ENCODE measurements at regions not wholly inside any gene's neighbourhood (a gene's known extent, or its start where the extent isn't known, plus 50 kb on each side); places are given as distances from the start of the nearest gene placed in this dataset.

DNA sequence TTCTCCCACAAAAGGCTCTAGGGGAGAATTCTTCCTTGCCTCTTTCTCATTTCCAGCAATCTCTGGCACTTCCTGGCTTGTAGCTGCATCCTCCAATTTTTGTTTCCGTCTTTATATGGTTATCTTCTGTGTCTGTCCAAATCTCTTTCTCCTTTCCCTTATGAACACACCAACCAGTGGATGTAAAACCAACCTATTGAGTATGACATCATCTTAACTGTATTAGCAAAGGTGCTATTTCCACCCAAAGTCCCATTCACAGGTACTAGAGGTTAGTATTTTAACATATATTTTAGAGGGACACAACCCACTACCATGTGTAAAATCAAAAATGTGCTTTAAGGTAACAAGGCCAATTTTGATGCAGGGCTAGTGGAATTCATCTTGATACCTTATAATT is 129.0 kb downstream of the RAP2A start:
- no peak for DNase-seq

DNA sequence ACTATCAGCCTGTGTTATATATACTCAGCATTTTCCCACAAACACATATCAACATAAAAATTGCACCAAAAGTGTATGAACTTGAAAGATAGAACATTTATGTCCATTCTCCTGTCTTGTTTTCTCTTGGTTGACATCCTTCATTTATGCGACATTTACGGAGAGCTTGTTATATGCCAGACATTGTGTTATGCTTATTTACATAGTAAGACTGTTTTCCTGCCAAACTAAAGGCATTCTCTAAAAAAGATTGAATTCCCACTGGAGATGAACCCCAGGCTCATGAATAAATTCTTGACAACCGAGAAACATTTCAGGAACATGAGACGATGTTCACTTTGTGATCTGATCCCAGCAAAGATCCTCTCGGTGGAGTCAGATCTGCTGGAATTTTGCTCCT is 131.0 kb downstream of the RAP2A start:
- DNase-seq: no peak

DNA sequence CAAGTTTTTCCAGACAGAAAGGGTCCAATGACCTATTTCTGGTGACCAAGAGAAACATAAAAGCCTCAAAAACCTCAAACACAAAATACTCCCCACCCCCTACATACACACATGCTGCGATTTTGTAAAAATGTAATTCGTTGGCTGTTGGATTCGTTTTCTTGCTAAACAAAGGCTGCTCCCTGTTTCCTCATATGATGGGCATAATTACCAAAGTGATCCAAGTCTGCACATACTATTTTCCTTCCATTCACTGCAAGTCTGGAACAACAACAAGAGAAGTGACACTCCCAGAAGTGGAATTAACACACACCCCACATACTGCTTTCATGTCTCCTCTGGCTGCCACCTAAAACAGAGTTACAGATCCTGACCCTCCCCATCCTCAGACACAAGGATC is 131.9 kb downstream of the RAP2A start:
- no peak for DNase-seq

DNA sequence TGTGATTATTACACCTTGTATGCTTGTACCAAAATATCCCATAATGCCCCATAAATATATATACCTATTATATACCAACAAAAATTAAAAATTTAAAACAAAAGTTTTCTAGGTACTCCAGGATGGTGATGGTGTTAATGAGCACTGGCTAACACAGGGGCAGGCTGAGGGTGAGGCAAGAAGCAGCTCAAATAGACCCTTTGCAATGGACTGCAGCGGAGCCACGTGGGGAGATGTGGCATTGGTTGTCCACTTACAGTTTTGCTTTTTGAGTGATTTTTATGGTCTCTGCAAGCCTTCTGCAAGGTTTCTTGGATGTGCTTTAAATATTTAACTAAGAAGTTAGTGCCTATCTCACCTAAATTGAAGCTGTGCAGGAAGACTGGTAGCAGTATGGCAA is 132.9 kb downstream of the RAP2A start:
- no peak for DNase-seq

DNA sequence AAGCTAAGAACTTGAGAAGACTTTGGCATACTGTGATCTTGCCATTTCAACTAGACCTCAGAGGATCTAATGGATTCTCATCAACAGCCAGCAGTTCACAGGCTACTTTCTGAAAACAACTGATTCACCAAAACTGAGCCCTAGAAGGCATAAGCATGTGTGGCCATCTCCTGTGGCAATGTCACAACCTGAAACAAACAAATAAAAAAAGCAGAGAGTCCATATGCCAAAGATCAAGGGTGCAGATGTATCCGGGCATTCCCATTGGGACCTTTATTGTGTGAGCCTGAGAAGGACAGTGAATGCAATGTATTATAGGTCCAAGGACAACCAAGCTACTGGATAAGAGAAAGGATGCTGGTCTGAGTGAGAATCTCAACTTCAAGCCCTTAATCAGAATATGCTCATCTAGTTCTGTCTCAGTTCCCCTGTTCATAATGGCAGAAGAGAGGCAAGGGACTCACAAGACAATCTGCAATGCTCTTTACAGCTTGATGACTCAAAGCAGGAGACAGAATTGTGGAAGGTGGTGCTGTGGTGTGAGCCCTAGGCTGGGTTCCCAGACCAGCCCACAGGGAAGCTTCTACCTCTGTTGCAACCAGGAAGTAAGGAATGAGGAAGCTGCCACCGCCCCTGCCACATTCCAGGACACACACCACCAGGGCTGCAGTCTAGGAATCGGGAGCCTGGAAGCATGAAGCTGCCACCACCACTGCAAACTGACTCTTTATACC is 133.7 kb downstream of the RAP2A start:
- DNase-seq: no peak

DNA sequence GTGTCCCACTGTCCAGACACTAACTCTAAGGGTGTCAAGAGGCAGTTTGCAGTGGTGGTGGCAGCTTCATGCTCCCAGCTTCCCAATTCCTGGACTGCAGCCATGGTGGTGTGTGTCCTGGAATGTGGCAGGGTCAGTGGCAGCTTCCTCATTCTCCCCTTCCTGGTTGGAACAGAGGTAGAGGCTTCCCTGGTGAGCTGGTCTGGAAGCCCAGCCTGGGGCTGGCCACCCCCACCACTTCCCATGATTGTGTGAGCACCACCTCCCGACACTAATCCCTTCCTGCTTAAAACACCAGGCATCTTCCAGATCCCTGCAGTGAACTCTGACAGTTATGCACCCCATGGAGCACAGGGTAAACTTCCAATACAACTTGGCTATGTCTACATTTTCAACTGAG is 134.9 kb downstream of the RAP2A start:
- DNase-seq: no peak

DNA sequence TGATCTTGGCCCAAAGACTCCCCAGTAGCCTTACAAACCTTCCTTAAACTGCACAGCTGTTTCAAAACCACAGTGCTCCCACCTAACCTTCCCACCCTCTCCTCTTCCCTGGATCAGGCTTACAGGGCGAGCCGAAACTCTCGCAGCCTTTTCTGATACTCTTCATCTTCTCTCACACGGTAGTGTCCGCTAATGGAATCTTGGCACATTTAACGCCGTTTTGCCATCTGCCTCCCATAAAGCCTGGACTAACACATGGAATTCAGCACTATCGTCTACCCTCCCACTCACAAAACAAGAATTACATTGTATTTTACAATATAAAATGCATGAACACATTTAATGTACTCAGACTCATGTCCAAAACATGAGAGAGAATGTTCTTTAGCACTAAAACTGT is 135.9 kb downstream of the RAP2A start:
- no peak for DNase-seq

DNA sequence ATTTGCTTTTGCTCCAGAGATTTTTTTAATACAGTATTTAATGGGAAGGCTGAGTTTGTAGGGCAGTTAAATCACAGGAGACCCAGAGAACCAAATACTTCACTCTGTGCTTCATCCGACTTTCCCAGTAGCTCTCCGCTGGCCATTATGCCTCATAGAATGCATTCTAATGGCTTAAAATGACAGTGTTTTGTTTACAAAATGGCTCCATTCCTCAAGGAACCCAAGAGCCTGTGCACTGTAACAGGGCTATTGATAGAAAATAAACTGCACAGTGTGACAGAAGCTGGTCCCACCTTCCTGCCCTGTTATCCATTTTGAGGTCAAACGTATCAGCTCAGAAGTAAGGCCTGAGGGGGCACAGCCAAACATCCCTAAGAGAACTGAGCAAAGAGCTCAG is 136.5 kb downstream of the RAP2A start:
- no peak for DNase-seq

DNA sequence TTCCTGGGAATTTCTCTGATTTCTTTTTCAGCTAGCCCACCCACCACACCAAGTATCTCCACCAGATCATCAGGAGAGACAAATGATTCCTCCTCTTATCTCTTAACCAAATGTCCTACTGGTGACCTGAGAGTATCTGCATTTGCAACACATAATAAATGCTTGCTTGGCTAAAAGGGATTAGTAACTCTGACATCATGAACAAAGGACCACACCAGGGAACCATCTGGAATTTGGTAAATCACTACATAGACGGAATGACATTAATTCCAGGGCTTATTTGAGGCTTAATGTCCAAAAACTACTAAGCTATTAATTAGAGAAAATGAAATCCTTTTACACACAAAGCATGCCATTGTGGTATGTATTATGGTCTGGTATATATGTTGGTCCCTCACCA is 139.0 kb downstream of the RAP2A start:
- DNase-seq: no peak

DNA sequence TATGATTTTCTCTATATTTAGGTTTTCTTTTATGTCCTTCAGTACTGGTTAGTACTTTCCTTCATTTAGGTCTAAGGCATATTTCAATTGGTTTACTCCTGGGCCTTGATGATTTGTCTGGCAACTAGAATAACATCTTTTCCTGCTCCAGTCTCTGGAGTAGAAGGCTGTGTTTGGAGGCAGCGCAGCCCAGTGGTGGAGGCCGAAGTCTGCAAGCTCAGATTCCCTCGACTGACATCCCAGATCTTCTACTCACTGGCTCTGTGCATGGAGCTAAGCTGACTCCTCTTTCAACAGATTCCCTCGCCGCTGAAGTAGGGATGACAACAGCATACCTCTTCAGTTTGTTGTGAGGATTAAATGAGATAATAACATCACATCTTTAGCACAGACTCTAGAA is 141.0 kb downstream of the RAP2A start:
- peak in 1 of 2 experiments; percentile 10 for DNase-seq

DNA sequence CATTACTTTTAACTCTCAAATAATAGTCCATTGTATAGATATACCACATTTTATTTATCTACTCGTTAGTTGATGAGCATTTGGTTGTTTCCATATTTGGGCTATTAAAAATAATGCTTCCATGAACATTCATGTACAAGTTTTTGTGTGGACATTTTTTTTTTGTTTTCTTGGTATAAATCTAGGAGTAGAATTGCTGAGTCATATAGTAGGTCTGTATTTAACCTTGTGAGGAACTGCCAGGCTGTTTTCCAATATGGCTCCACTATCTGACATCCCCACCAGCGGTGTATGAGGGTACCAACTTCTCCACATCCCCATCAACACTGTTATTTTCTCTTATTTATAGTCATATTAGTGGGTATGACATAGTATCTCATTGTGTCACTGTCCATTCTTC is 143.1 kb downstream of the RAP2A start:
- DNase-seq: no peak

DNA sequence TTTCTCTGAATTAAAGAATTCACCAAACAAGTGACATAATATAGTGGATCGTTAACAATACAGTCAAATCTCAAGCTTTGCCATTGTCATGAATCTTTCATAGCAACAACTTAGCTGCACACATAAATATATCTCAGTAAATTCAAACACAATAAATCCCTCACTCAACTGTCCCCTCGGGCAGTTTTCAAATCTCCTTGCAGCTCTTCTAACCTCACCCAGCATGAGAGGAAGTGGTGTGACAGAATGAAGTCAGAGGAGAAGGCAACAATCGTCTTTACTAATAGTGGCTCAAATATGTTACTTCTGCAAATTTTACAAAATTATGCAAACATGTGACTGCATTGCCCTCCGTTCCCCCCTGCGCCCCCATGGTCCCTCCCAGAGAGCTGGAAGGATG is 148.2 kb downstream of the RAP2A start:
- no peak for DNase-seq

DNA sequence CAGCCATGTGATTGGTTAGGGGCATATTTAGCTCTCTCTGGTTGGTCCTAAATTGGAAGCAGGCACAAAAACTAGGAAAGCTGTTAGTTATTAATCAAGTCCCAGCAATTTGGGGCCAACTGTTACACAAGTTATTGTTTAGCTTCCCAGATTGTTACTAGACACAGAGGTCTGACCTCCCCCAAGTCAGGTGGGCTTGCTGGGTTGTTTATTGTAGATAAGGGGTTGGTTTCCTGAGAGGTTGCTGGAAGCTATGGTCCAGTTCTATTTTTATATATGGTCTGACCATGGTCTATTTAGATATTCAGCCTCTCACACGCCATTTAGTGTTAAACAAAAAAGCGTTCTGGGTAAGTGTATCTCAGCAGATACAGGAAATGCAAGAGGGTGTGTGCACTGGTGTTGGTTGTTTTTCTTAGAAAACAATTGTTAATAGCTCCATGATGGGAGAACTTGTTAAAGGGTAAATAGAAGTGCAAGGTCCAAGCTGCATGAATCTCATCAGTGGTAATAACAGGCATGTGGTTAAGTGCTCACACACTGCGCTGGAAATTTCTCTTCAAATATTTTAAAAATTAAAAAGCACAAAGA is 150.0 kb downstream of the RAP2A start:
- peak; percentile 60 to 81 for DNase-seq

DNA sequence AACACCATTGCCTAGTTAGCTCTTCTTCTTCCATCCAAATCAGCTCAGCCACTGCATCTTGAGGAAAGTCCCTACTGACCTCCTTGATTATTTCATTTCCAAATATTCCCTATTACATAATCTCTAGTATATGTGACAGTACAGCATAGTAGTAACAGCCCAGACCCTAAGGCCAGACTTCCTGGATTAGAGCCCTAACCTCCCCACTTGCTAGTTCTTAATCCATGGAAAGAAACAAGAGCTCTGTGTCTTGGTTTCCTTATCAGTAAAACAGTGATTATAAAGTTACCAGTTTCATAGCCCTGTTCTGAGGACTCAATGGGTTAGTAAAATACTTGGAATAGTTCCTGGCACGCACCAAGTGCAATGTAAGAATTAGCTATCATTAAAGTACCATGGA is 153.0 kb downstream of the RAP2A start:
- DNase-seq: no peak

DNA sequence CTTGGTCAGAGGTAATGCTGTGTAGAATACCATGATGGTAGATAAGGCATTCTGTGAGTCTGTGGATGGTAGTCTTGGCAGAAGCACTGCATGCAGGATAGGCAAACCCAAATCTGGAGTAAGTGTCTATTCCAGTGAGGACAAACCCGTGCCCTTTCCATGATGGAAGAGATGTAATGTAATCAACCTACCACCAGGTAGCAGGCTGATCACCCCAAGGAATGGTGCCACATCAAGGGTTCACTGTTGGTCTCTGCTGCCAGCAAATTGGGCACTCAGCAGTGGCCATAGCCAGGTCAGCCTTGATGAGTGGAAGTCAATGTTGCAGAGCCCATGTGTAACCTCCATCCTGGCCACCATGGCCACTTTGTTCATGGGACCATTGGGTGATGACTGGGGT is 155.0 kb downstream of the RAP2A start:
- no peak for DNase-seq

DNA sequence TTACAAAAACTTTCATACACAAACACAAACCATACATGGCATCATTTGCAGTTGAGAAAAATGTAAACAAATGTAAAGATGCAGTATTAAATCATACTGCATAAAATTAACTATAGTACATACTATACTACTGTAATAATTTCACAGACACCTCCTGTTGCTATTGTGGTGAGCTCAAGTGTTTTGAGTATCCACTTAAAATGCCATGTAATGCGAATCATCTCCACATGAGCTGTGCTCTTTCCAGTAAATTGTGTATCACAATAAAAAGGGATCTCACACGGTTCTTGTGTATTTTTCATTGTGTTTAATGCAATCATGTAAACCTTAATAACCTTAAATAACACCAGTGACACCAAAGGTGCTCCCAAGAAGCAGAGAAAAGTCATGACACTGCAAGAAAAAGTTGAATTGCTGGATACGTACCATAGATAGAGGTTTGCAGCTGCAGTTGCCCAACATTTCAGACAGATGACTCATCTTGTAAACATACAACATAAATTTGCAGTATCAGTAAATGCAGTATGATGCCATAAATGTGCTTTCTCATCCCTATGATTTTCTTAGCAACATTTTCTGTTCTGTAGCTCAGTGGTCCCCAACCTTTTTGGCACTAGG is 166.6 kb downstream of the RAP2A start:
- no peak for DNase-seq

DNA sequence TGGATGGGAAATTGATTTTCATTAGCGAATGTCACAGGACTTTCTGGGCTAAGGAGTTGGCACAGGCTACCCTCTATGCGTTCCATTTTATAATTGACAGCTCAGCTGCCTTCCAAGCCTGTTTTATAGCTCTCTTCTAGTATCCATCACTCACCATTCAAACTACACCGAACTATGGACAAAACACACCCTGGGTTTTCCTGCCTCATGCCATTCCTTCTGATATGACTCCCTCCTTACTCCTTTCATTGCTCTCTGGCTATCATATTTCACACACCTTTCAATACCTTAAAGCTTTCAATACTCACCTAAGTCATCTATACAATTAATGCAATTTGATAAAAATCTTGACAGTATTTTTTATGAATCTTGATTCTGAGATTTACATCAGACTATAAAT is 181.3 kb downstream of the RAP2A start:
- DNase-seq: no peak

DNA sequence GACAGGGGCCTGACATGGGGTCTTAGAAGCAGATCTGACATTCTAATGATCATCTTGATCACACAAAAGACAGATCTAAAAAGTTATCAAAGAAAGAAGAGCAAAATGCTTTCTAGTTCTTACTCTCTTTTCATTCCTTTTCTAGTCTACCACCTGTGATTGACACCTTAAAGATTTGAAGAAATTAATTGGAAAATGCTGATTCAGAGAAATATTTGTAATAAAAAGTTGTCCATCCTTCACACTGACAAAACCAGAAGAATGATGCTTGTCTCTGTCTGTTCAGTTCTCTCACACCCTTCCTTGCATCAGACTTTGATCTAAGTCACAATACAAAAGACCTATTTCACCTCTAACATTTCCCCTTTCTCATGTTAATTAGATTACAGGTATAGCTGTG is 182.4 kb downstream of the RAP2A start:
- DNase-seq: no peak

DNA sequence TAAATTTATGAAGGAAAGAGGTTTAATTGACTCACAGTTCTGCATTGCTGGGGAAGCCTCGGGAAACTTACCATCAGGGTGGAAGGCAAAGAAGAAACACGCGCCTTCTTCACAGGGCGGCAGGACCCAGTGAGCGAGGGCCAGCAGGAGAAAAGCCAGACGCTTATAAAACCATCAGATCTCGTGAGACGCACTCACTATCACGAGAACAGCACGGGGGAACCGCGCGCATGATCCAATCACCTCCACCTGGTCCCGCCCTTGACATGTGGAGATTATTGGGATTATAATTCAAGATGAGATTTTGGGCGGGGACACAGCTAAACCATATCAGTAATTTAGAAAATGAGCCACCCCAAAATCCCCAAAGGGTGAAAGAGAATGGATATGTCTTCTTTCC is 187.1 kb downstream of the RAP2A start:
- DNase-seq: no peak

DNA sequence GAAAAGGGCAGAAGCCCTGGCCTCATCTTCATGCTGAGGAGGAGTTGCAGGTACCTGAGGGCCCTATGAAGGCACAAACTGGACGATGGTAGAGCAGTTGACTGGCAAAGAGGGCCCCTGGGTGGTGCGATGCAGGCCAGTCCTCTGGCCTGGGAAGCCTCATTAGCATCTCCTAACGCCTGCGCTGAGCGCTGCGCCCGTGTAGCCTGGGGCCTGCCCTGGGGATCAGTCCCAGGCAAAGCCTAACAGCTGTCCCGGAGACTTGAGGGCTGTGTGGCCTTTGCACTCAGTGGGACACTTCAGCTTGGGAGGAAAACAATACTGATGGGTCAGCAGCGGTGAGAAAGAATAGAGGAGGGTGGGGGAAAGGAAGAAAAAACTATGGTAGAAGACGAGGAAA is 187.7 kb downstream of the RAP2A start:
- DNase-seq: no peak

DNA sequence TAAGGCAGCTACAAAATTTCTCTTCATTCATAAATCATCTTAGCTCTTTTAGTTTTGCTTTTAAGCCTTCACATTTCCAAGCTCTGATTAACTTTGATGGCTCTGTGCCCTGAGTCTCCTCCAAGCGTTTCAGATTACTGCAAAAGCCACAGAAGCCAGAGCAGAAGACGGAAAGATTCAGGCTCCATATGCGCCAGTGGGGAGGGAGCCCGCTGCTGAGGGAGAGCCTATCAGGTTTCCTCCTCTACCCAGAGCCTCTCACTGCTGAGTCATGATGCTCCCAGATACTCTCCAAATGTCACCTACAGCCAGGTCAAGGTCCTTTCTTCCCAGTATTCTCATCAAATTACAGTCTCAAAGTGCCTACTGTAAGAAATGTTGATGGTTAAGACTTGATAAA is 193.6 kb downstream of the RAP2A start:
- no peak for DNase-seq

DNA sequence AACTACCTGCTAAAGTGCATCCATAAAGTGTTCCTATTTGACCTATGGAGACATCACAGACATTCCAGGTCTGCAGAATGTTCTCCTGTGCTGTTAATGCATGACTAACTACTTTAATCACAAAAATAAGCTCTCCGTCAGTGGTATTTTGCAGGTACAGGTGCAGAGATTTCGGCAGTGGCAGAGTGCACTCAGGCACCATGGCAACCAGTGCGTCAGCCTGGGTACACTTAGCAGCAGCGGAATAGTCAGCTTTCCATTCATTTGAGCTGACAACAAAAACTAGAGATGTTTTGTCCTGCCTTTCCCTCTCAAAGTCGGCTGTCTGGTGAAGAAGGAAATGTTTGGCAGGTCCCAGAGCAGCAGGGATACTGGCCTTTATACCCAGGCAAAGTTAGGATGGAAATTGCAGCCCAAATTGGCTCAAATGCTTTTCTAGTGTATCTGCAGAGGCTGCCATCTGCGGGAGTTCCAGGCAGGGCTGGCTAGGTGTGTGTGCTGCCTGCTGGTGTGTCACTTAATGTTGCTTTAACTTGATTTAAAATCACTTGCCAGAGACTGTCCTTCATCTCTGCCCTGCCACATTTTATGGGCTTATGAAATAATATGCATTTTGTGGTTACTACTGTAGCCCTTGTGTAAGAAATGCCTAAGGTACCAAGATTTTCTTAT is 195.8 kb downstream of the RAP2A start:
- peak in 1 of 2 experiments; percentile 59 for DNase-seq

DNA sequence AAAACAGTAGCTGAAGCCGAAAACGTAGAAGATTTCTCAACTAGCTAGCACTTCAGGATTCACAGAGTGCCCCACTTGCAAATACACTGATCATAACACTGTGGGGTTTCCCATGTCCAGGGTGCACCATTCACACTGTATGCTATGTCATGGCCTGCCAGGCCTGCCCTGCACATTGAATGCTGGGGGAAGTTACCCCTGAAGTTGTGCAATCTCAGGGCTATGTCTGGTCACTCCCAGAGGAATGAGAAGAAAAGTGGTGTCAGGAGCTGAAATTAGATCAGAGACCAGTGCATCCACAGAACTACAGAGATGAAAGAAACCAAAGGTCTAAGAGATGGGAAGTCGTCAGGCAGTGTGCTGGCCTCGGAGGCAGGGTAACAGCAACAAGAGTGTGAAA is 196.8 kb downstream of the RAP2A start:
- DNase-seq: no peak

DNA sequence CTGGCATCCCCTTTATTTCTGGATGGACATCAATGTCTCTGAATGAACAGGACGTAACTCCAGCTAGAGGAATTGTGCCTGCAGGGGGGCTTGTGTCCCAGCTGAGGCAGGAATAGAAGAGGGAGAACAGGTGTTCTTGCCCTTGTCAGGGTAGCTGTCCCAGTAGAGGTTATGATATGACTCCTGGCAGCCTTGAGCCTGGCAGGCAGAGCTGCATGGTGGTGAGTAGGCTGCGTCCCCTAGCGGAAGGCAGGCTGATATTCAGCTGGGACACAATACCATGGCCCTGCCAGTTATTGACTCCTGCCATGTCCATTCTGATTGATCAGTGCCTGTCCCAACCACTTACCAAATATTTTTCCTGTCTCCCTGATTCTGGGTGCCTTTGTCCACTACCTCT is 197.2 kb downstream of the RAP2A start:
- DNase-seq: no peak

Data from NCI-H2081 (cell line).